NCI-H146 (cell line): ENCODE measurements at regions not wholly inside any gene's neighbourhood (a gene's known extent, or its start where the extent isn't known, plus 50 kb on each side); places are given as distances from the start of the nearest gene placed in this dataset.

Source experiments
- DNase-seq: peaks from one replicate; lab custom pipeline; 2025; lab: John Stamatoyannopoulos, UW

- DNase-seq = no peak
Observed at GRCh38 chr9:115983366-115983765, 170.2 kb upstream of the PAPPA start.

GRCh38 chr9:115985657-115986056, 167.9 kb upstream of the PAPPA start:
- DNase-seq = no peak

- no peak for DNase-seq
Observed at GRCh38 chr9:115986508-115986907, 167.1 kb upstream of the PAPPA start.

- no peak for DNase-seq
Observed at GRCh38 chr9:115988701-115989100, 164.9 kb upstream of the PAPPA start.

- no peak for DNase-seq
Observed at GRCh38 chr9:115989831-115990230, 163.8 kb upstream of the PAPPA start.

- DNase-seq = no peak
Observed at GRCh38 chr9:115992834-115993233, 160.8 kb upstream of the PAPPA start.

- DNase-seq = no peak
Observed at GRCh38 chr9:115997923-115998322, 155.7 kb upstream of the PAPPA start.

- DNase-seq = no peak
Observed at GRCh38 chr9:115998666-115999065, 154.9 kb upstream of the PAPPA start.

GRCh38 chr9:115999498-115999897, 154.1 kb upstream of the PAPPA start:
- DNase-seq = no peak

- DNase-seq = no peak
Observed at GRCh38 chr9:116000748-116001329, 152.8 kb upstream of the PAPPA start.

GRCh38 chr9:116002181-116002580, 151.4 kb upstream of the PAPPA start:
- no peak for DNase-seq

- DNase-seq = no peak
Observed at GRCh38 chr9:116002624-116003023, 151.0 kb upstream of the PAPPA start.

- no peak for DNase-seq
Observed at GRCh38 chr9:116003397-116003796, 150.2 kb upstream of the PAPPA start.

- no peak for DNase-seq
Observed at GRCh38 chr9:116005205-116005604, 148.4 kb upstream of the PAPPA start.

- DNase-seq = no peak
Observed at GRCh38 chr9:116007824-116008223, 145.8 kb upstream of the PAPPA start.

GRCh38 chr9:116008278-116008677, 145.3 kb upstream of the PAPPA start:
- DNase-seq = no peak

- no peak for DNase-seq
Observed at GRCh38 chr9:116009420-116009819, 144.2 kb upstream of the PAPPA start.

GRCh38 chr9:116015855-116016254, 137.7 kb upstream of the PAPPA start:
- DNase-seq = no peak

- no peak for DNase-seq
Observed at GRCh38 chr9:116020146-116020545, 133.4 kb upstream of the PAPPA start.

GRCh38 chr9:116020801-116021200, 132.8 kb upstream of the PAPPA start:
- DNase-seq = no peak

- DNase-seq = no peak
Observed at GRCh38 chr9:116027096-116027495, 126.5 kb upstream of the PAPPA start.

GRCh38 chr9:116027511-116027910, 126.1 kb upstream of the PAPPA start:
- no peak for DNase-seq

- DNase-seq = no peak
Observed at GRCh38 chr9:116027951-116028350, 125.6 kb upstream of the PAPPA start.

- no peak for DNase-seq
Observed at GRCh38 chr9:116030517-116030916, 123.1 kb upstream of the PAPPA start.
